ENCODE measurements at regions not wholly inside any gene's neighbourhood (a gene's known extent, or its start where the extent isn't known, plus 50 kb on each side); places are given as distances from the start of the nearest gene placed in this dataset.

- no peak for DNase-seq
- H3K36me3 ChIP-seq (ENCODE audit: control insufficient read depth in 3 of 3, insufficient read depth in 2 of 3, low read depth in 1 of 3, low read length in 3 of 3) = no peaks in the 10 kb centered on the region
- no peaks in the 10 kb centered on the region for H3K9me3 ChIP-seq (ENCODE audit: control insufficient read depth in 2 of 2, insufficient read depth in 1 of 2, low read depth in 1 of 2, low read length in 1 of 2)
- H3K27me3 ChIP-seq (ENCODE audit: control insufficient read depth in 3 of 3, insufficient read depth in 3 of 3, low read length in 3 of 3) = no peaks in the 10 kb centered on the region
- 81 to 93% (median 88%) methylated on average over 1 of the region's 1 CpG for WGBS, 3 donors
- no peak overlapping the region for H3K27ac ChIP-seq (ENCODE audit: low read depth in 1 of 3, low read length in 2 of 3)
- no peak for FAIRE-seq
- H3K4me3 ChIP-seq (ENCODE audit: low read depth in 1 of 3, low read length in 3 of 3) = no peak overlapping the region
- H3K4me1 ChIP-seq (ENCODE audit: control insufficient read depth in 3 of 3, insufficient read depth in 2 of 3, low read depth in 1 of 3, low read length in 2 of 3) = no peaks in the 10 kb centered on the region
These were observed 558.8 kb upstream of the KLHL1 start for GRCh38 chr13:70666883-70667556.

- H3K27me3 ChIP-seq (ENCODE audit: control insufficient read depth in 3 of 3, insufficient read depth in 3 of 3, low read length in 3 of 3) = no peaks in the 10 kb centered on the region
- DNase-seq (no peak), FAIRE-seq (no peak)
- H3K36me3 ChIP-seq (ENCODE audit: control insufficient read depth in 3 of 3, insufficient read depth in 2 of 3, low read depth in 1 of 3, low read length in 3 of 3) = no peaks in the 10 kb centered on the region
- H3K27ac ChIP-seq (ENCODE audit: low read depth in 1 of 3, low read length in 2 of 3) = no peak overlapping the region
- H3K4me3 ChIP-seq (ENCODE audit: low read depth in 1 of 3, low read length in 3 of 3) = no peak overlapping the region
- WGBS, 3 donors = 69 to 81% (median 73%) methylated on average over 1 of the region's 1 CpG
- H3K9me3 ChIP-seq (ENCODE audit: control insufficient read depth in 2 of 2, insufficient read depth in 1 of 2, low read depth in 1 of 2, low read length in 1 of 2) = no peaks in the 10 kb centered on the region
- no peaks in the 10 kb centered on the region for H3K4me1 ChIP-seq (ENCODE audit: control insufficient read depth in 3 of 3, insufficient read depth in 2 of 3, low read depth in 1 of 3, low read length in 2 of 3)
These were observed 554.1 kb upstream of the KLHL1 start for GRCh38 chr13:70662231-70662940.

DNA sequence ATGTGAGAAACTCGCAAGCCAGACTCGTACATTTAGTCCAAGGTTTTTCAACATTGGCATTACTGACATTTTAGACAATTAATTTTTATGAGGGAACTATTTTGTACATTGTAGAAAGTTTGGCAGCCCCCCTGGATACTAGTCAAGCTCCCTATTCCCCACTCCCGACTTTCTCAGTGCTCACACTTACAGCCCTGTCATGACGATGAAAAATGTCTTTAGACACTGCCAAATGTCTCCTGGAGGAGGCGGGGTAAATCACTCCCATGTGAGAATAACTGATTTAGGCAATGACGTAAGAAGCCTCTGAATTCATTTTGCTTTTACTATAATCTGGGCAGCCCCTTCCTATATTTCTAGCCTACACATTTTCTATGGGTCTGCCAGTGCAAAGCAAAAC, 535.8 kb upstream of the KLHL1 start:
- 79 to 87% (median 82%) methylated on average over 6 of the region's 6 CpGs for WGBS, 3 donors
- H3K27me3 ChIP-seq (ENCODE audit: control insufficient read depth in 3 of 3, insufficient read depth in 3 of 3, low read length in 3 of 3) = no peaks in the 10 kb centered on the region
- FAIRE-seq = no peak

DNA sequence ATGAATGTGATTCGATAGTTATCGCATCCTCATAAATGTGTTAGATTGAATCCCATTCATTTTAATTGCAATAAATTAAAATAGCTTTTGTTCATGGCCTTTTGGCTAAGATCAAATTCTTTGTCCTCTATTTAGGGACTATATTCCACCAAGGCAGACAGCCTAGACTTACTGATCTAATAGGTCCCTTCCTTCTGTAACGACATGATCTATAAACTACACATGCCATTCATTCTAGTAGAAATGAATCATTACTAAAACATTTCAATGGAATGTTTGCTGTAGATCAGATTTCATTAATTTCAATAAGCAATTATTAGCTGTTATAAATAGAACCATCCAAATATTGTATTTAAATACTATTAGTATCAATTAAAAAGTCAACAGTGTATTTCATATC, 526.6 kb upstream of the KLHL1 start:
- Histone ChIP-seq H3K27me3 (ENCODE audit: control insufficient read depth in 3 of 3, insufficient read depth in 3 of 3, low read length in 3 of 3) (no peaks in the 10 kb centered on the region), H3K4me1 (ENCODE audit: control insufficient read depth in 3 of 3, insufficient read depth in 2 of 3, low read depth in 1 of 3, low read length in 2 of 3) (no peaks in the 10 kb centered on the region), H3K27ac (ENCODE audit: low read depth in 1 of 3, low read length in 2 of 3) (no peak overlapping the region), H3K4me3 (ENCODE audit: low read depth in 1 of 3, low read length in 3 of 3) (no peak overlapping the region), H3K36me3 (ENCODE audit: control insufficient read depth in 3 of 3, insufficient read depth in 2 of 3, low read depth in 1 of 3, low read length in 3 of 3) (no peaks in the 10 kb centered on the region), H3K9me3 (ENCODE audit: control insufficient read depth in 2 of 2, insufficient read depth in 1 of 2, low read depth in 1 of 2, low read length in 1 of 2) (no peaks in the 10 kb centered on the region)
- 85 to 89% (median 89%) methylated on average over 3 of the region's 3 CpGs for WGBS, 3 donors
- no peak for FAIRE-seq
- no peak for DNase-seq

More for the DNA sequence above, 535.8 kb upstream of the KLHL1 start:
- no peak for DNase-seq
- Histone ChIP-seq H3K36me3 (ENCODE audit: control insufficient read depth in 3 of 3, insufficient read depth in 2 of 3, low read depth in 1 of 3, low read length in 3 of 3) (no peaks in the 10 kb centered on the region), H3K9me3 (ENCODE audit: control insufficient read depth in 2 of 2, insufficient read depth in 1 of 2, low read depth in 1 of 2, low read length in 1 of 2) (no peaks in the 10 kb centered on the region), H3K4me3 (ENCODE audit: low read depth in 1 of 3, low read length in 3 of 3) (no peak overlapping the region), H3K27ac (ENCODE audit: low read depth in 1 of 3, low read length in 2 of 3) (no peak overlapping the region), H3K4me1 (ENCODE audit: control insufficient read depth in 3 of 3, insufficient read depth in 2 of 3, low read depth in 1 of 3, low read length in 2 of 3) (no peaks in the 10 kb centered on the region)

- WGBS, 3 donors = 55 to 64% (median 63%) methylated on average over 2 of the region's 2 CpGs
- Histone ChIP-seq H3K27ac (ENCODE audit: low read depth in 1 of 3, low read length in 2 of 3) (no peak overlapping the region), H3K36me3 (ENCODE audit: control insufficient read depth in 3 of 3, insufficient read depth in 2 of 3, low read depth in 1 of 3, low read length in 3 of 3) (no peaks in the 10 kb centered on the region), H3K27me3 (ENCODE audit: control insufficient read depth in 3 of 3, insufficient read depth in 3 of 3, low read length in 3 of 3) (no peaks in the 10 kb centered on the region), H3K4me3 (ENCODE audit: low read depth in 1 of 3, low read length in 3 of 3) (no peak overlapping the region), H3K4me1 (ENCODE audit: control insufficient read depth in 3 of 3, insufficient read depth in 2 of 3, low read depth in 1 of 3, low read length in 2 of 3) (no peaks in the 10 kb centered on the region), H3K9me3 (ENCODE audit: control insufficient read depth in 2 of 2, insufficient read depth in 1 of 2, low read depth in 1 of 2, low read length in 1 of 2) (no peaks in the 10 kb centered on the region)
- DNase-seq (no peak), FAIRE-seq (no peak)
These were observed 522.0 kb upstream of the KLHL1 start for GRCh38 chr13:70630247-70630646.

GRCh38 chr13:70623239-70623638, 515.0 kb upstream of the KLHL1 start:
- peak in 1 of 2 donors; percentile 12 for DNase-seq
- Histone ChIP-seq H3K27me3 (ENCODE audit: control insufficient read depth in 3 of 3, insufficient read depth in 3 of 3, low read length in 3 of 3) (no peaks in the 10 kb centered on the region), H3K27ac (ENCODE audit: low read depth in 1 of 3, low read length in 2 of 3) (no peak overlapping the region), H3K36me3 (ENCODE audit: control insufficient read depth in 3 of 3, insufficient read depth in 2 of 3, low read depth in 1 of 3, low read length in 3 of 3) (no peaks in the 10 kb centered on the region), H3K9me3 (ENCODE audit: control insufficient read depth in 2 of 2, insufficient read depth in 1 of 2, low read depth in 1 of 2, low read length in 1 of 2) (no peaks in the 10 kb centered on the region), H3K4me3 (ENCODE audit: low read depth in 1 of 3, low read length in 3 of 3) (no peak overlapping the region), H3K4me1 (ENCODE audit: control insufficient read depth in 3 of 3, insufficient read depth in 2 of 3, low read depth in 1 of 3, low read length in 2 of 3) (no peaks in the 10 kb centered on the region)
- FAIRE-seq = no peak

- DNase-seq (no peak), FAIRE-seq (no peak)
- H3K27me3 ChIP-seq (ENCODE audit: control insufficient read depth in 3 of 3, insufficient read depth in 3 of 3, low read length in 3 of 3) = no peaks in the 10 kb centered on the region
- H3K4me3 ChIP-seq (ENCODE audit: low read depth in 1 of 3, low read length in 3 of 3) = no peak overlapping the region
- no peaks in the 10 kb centered on the region for H3K36me3 ChIP-seq (ENCODE audit: control insufficient read depth in 3 of 3, insufficient read depth in 2 of 3, low read depth in 1 of 3, low read length in 3 of 3)
- H3K27ac ChIP-seq (ENCODE audit: low read depth in 1 of 3, low read length in 2 of 3) = no peak overlapping the region
- H3K4me1 ChIP-seq (ENCODE audit: control insufficient read depth in 3 of 3, insufficient read depth in 2 of 3, low read depth in 1 of 3, low read length in 2 of 3) = no peaks in the 10 kb centered on the region
- H3K9me3 ChIP-seq (ENCODE audit: control insufficient read depth in 2 of 2, insufficient read depth in 1 of 2, low read depth in 1 of 2, low read length in 1 of 2) = no peaks in the 10 kb centered on the region
- 30 to 46% (median 36%) methylated on average over 5 of the region's 5 CpGs for WGBS, 3 donors
These were observed 514.5 kb upstream of the KLHL1 start for GRCh38 chr13:70622796-70623195.

GRCh38 chr13:70619936-70620335, 511.7 kb upstream of the KLHL1 start:
- no peaks in the 10 kb centered on the region for H3K4me1 ChIP-seq (ENCODE audit: control insufficient read depth in 3 of 3, insufficient read depth in 2 of 3, low read depth in 1 of 3, low read length in 2 of 3)

GRCh38 chr13:70616847-70617246, 508.6 kb upstream of the KLHL1 start:
- FAIRE-seq = no peak
- no peaks in the 10 kb centered on the region for H3K36me3 ChIP-seq (ENCODE audit: control insufficient read depth in 3 of 3, insufficient read depth in 2 of 3, low read depth in 1 of 3, low read length in 3 of 3)
- no peaks in the 10 kb centered on the region for H3K9me3 ChIP-seq (ENCODE audit: control insufficient read depth in 2 of 2, insufficient read depth in 1 of 2, low read depth in 1 of 2, low read length in 1 of 2)
- no peaks in the 10 kb centered on the region for H3K4me1 ChIP-seq (ENCODE audit: control insufficient read depth in 3 of 3, insufficient read depth in 2 of 3, low read depth in 1 of 3, low read length in 2 of 3)
- H3K27me3 ChIP-seq (ENCODE audit: control insufficient read depth in 3 of 3, insufficient read depth in 3 of 3, low read length in 3 of 3) = no peaks in the 10 kb centered on the region
- no peak overlapping the region for H3K27ac ChIP-seq (ENCODE audit: low read depth in 1 of 3, low read length in 2 of 3)
- DNase-seq = peak in 1 of 2 donors; percentile 26
- 14 to 66% (median 42%) methylated on average over 3 of the region's 3 CpGs for WGBS, 3 donors
- no peak overlapping the region for H3K4me3 ChIP-seq (ENCODE audit: low read depth in 1 of 3, low read length in 3 of 3)

More at GRCh38 chr13:70619936-70620335, 511.7 kb upstream of the KLHL1 start:
- Histone ChIP-seq H3K27me3 (ENCODE audit: control insufficient read depth in 3 of 3, insufficient read depth in 3 of 3, low read length in 3 of 3) (no peaks in the 10 kb centered on the region), H3K36me3 (ENCODE audit: control insufficient read depth in 3 of 3, insufficient read depth in 2 of 3, low read depth in 1 of 3, low read length in 3 of 3) (no peaks in the 10 kb centered on the region), H3K9me3 (ENCODE audit: control insufficient read depth in 2 of 2, insufficient read depth in 1 of 2, low read depth in 1 of 2, low read length in 1 of 2) (no peaks in the 10 kb centered on the region), H3K4me3 (ENCODE audit: low read depth in 1 of 3, low read length in 3 of 3) (no peak overlapping the region), H3K27ac (ENCODE audit: low read depth in 1 of 3, low read length in 2 of 3) (no peak overlapping the region)
- DNase-seq = no peak
- WGBS, 3 donors = 75 to 88% (median 86%) methylated on average over 2 of the region's 2 CpGs
- FAIRE-seq = no peak
